ENCODE measurements at regions not wholly inside any gene's neighbourhood (a gene's known extent, or its start where the extent isn't known, plus 50 kb on each side); places are given as distances from the start of the nearest gene placed in this dataset.

DNA sequence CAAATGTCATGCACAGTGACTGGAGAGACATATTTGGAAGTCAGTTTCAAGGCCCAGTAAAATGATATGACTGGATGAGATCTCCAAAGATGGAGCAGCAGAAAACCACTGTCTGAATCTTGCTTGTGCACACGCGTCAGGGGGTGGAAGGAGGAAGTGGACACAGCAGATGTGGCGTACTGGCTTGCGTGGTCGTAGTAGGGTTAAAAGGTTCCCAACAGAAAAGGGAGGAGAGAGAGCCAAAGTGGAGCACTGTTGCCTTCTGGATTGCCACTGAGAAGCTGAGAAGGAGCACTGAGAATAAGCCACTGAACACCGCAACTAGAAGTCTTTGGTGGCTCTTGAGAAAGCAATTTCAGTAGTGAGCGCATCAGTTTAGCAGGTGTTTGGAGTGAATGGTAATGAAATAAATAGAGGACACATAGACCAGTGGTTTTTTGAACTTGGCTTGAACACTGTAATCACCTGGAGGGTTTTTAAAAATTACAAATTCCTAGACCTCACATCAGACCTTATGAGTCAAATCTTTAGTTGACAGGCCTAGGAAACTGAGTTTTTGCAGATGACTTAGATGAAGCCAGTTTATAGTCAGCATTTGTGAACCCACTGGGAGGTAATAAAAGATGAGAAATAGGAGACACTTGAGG lies 227.3 kb downstream of the PTEN start (continued):
- TF ChIP-seq, protein P1, sequence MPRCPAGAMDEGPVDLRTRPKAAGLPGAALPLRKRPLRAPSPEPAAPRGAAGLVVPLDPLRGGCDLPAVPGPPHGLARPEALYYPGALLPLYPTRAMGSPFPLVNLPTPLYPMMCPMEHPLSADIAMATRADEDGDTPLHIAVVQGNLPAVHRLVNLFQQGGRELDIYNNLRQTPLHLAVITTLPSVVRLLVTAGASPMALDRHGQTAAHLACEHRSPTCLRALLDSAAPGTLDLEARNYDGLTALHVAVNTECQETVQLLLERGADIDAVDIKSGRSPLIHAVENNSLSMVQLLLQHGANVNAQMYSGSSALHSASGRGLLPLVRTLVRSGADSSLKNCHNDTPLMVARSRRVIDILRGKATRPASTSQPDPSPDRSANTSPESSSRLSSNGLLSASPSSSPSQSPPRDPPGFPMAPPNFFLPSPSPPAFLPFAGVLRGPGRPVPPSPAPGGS (IDR thresholded peaks at IDR 0.05; ENCODE audit: borderline replicate concordance, insufficient read depth, low read depth, low read length, poor library complexity, severe bottlenecking), result peak; percentile 44

DNA sequence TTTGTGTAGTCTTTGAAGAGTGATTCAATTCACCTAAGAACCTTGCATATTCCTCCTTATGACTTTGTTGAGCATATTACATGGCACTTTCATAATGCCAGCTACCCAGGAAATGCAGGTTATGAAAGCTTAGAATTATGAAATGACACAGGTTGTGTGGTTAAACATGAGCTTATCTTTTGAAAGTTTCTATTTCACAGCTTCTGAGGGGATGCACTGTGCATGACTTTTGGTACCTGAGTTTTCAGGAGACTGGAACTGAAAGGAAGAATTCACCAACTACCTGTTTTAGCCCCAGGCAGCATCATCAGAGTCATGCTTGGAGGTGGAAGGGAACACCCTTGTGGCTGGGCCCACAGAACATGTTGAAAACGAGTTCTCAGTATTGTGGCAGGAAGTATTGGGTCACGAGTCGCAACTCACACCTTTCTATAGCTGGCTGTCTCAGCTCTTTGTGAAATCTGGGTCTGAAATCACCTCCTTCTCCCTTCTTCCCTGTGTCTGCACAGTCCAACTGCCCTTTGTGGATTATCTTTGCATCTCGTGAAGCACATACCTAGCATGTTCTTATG lies 228.2 kb downstream of the PTEN start:
- WGBS (ENCODE audit: insufficient coverage, insufficient replicate concordance, low lambda C conversion rate, missing lambda C conversion rate), result 0% methylated on average over 4 of the region's 4 CpGs
- TF ChIP-seq PML (IDR thresholded peaks at IDR 0.05; ENCODE audit: low read length) (0 out of 2 replicates have a peak, but pooled peaks have one; percentile 21), POLR2AphosphoS2 (IDR thresholded peaks at IDR 0.05; ENCODE audit: low read depth, low read length) (no peak)
- TF ChIP-seq, protein P2, sequence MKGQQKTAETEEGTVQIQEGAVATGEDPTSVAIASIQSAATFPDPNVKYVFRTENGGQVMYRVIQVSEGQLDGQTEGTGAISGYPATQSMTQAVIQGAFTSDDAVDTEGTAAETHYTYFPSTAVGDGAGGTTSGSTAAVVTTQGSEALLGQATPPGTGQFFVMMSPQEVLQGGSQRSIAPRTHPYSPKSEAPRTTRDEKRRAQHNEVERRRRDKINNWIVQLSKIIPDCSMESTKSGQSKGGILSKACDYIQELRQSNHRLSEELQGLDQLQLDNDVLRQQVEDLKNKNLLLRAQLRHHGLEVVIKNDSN (IDR thresholded peaks at IDR 0.05; ENCODE audit: borderline replicate concordance, extremely low read length, insufficient read depth, low read depth, low read length), result peak; percentile 20
- TF ChIP-seq, protein P3, sequence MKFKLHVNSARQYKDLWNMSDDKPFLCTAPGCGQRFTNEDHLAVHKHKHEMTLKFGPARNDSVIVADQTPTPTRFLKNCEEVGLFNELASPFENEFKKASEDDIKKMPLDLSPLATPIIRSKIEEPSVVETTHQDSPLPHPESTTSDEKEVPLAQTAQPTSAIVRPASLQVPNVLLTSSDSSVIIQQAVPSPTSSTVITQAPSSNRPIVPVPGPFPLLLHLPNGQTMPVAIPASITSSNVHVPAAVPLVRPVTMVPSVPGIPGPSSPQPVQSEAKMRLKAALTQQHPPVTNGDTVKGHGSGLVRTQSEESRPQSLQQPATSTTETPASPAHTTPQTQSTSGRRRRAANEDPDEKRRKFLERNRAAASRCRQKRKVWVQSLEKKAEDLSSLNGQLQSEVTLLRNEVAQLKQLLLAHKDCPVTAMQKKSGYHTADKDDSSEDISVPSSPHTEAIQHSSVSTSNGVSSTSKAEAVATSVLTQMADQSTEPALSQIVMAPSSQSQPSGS (IDR thresholded peaks at IDR 0.05; ENCODE audit: low read length), result peak; percentile 96
- TF ChIP-seq, protein P4, sequence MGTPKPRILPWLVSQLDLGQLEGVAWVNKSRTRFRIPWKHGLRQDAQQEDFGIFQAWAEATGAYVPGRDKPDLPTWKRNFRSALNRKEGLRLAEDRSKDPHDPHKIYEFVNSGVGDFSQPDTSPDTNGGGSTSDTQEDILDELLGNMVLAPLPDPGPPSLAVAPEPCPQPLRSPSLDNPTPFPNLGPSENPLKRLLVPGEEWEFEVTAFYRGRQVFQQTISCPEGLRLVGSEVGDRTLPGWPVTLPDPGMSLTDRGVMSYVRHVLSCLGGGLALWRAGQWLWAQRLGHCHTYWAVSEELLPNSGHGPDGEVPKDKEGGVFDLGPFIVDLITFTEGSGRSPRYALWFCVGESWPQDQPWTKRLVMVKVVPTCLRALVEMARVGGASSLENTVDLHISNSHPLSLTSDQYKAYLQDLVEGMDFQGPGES (IDR thresholded peaks at IDR 0.05), result no peak
- TF ChIP-seq, protein P5, sequence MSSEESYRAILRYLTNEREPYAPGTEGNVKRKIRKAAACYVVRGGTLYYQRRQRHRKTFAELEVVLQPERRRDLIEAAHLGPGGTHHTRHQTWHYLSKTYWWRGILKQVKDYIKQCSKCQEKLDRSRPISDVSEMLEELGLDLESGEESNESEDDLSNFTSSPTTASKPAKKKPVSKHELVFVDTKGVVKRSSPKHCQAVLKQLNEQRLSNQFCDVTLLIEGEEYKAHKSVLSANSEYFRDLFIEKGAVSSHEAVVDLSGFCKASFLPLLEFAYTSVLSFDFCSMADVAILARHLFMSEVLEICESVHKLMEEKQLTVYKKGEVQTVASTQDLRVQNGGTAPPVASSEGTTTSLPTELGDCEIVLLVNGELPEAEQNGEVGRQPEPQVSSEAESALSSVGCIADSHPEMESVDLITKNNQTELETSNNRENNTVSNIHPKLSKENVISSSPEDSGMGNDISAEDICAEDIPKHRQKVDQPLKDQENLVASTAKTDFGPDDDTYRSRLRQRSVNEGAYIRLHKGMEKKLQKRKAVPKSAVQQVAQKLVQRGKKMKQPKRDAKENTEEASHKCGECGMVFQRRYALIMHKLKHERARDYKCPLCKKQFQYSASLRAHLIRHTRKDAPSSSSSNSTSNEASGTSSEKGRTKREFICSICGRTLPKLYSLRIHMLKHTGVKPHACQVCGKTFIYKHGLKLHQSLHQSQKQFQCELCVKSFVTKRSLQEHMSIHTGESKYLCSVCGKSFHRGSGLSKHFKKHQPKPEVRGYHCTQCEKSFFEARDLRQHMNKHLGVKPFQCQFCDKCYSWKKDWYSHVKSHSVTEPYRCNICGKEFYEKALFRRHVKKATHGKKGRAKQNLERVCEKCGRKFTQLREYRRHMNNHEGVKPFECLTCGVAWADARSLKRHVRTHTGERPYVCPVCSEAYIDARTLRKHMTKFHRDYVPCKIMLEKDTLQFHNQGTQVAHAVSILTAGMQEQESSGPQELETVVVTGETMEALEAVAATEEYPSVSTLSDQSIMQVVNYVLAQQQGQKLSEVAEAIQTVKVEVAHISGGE (CRISPR knock-in tag; IDR thresholded peaks at IDR 0.05), result no peak

More for the DNA sequence above, 228.2 kb downstream of the PTEN start:
- Histone ChIP-seq H4K20me1 (ENCODE audit: control insufficient read depth, insufficient read depth) (no peaks in the 10 kb centered on the region), H3K79me2 (ENCODE audit: control insufficient read depth, insufficient read depth, low read length) (no peaks in the 10 kb centered on the region), H3K36me3 (ENCODE audit: control insufficient read depth in 2 of 2, insufficient read depth in 2 of 2, low read length in 1 of 2) (no peaks in the 10 kb centered on the region), H3K27ac (ENCODE audit: control insufficient read depth, insufficient read depth) (peak overlapping the region; percentile 97), H3K4me3 (0 out of 2 replicates have a peak overlapping the region, but pooled peaks have one; percentile 20), H3K27me3 (replicated peaks in 1 of 2; ENCODE audit: control insufficient read depth in 2 of 2, insufficient read depth in 2 of 2, low read length in 1 of 2) (no peaks in the 10 kb centered on the region), H3K9me3 (replicated peaks; ENCODE audit: control insufficient read depth, insufficient read depth, low read length) (no peaks in the 10 kb centered on the region), H3K4me1 (ENCODE audit: control insufficient read depth, insufficient read depth, low read length) (peaks cover 31% of the 10 kb centered on the region), H3K9ac (ENCODE audit: control insufficient read depth, insufficient read depth, low read length) (peak overlapping the region; percentile 67), H3K4me2 (ENCODE audit: control insufficient read depth, insufficient read depth) (peak overlapping the region; percentile 72), H2AFZ (ENCODE audit: control insufficient read depth, low read depth, low read length) (no peak overlapping the region)
- ChIA-PET POLR2A (interaction anchor here (0.7 to 2.1 kb wide), 14 partner anchors 9 to 275 kb away, joined by 3 to 12 read pairs (median 6); partner anchors contain the start of genes KLLN and PTEN), CTCF (interaction anchor here (0.6 to 5.2 kb wide), 19 partner anchors 10 to 297 kb away, joined by 3 to 41 read pairs (median 4); no protein-coding TSS in a partner anchor), RAD21 (ENCODE audit: unreplicated experiment) (interaction anchor here (0.7 to 5.3 kb wide), 27 partner anchors 9 to 300 kb away, joined by 3 to 89 read pairs (median 8); partner anchors contain the start of genes KLLN and PTEN), SMC1A (ENCODE audit: uncharacterized antibody, unreplicated experiment) (interaction anchor here (0.6 to 13.1 kb wide), 40 partner anchors 9 to 553 kb away, joined by 3 to 210 read pairs (median 4); partner anchors contain the start of genes KLLN and PTEN)
- intact Hi-C loops (cut with micrococcal nuclease; ENCODE audit: unreplicated experiment) (loop anchor here (1.0 kb wide), 7 partner anchors 17 to 294 kb away; no protein-coding TSS in a partner anchor), in situ Hi-C loops (cut with MboI) (no loop called here)
- FAIRE-seq (peak; percentile 68), ATAC-seq (peak; percentile 88), DNase-seq (ENCODE audit: low read depth, low spot score) (peak; percentile 98)
- no TSS peak for BruUV-seq (replicated peaks)

Data from GM12878 (cell line).